ENCODE measurements at regions not wholly inside any gene's neighbourhood (a gene's known extent, or its start where the extent isn't known, plus 50 kb on each side); places are given as distances from the start of the nearest gene placed in this dataset.
"Not testable (repeated sequence)": the region's sequence is repeated elsewhere in the genome, so short reads cannot be mapped to it uniquely, and the experiment has no call there.

DNA sequence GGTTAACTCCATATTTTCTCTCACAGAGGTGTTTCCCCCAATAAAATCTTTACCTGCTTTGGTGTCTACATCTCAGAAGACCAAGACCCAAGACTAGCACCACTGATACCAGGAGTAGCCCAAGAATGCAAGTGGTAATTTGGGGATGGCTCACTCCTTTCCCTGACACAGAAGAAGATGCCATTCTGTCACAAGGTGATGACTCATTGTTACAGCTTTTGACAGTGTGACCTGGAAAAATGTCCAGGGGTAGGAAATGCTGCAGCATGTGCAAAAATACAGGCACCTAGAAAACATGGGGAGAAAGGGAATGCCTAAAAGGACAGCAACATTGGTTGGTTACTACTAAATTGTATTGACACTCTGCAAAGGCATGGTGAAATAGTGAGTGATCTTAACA, 254.0 kb upstream of the GJE1 start:
- Histone ChIP-seq H3K4me1 (replicated peaks in 1 of 2) (no peaks in the 10 kb centered on the region), H3K36me3 (replicated peaks in 1 of 2) (no peaks in the 10 kb centered on the region), H3K9me3 (replicated peaks in 1 of 3) (no peaks in the 10 kb centered on the region), H3K27me3 (no peaks in the 10 kb centered on the region), H3K27ac (no peak overlapping the region), H3K4me3 (no peak overlapping the region)
- intact Hi-C loops (cut with DNase I) = no loop called here
- DNase-seq = no peak
- TF ChIP-seq, protein P1, sequence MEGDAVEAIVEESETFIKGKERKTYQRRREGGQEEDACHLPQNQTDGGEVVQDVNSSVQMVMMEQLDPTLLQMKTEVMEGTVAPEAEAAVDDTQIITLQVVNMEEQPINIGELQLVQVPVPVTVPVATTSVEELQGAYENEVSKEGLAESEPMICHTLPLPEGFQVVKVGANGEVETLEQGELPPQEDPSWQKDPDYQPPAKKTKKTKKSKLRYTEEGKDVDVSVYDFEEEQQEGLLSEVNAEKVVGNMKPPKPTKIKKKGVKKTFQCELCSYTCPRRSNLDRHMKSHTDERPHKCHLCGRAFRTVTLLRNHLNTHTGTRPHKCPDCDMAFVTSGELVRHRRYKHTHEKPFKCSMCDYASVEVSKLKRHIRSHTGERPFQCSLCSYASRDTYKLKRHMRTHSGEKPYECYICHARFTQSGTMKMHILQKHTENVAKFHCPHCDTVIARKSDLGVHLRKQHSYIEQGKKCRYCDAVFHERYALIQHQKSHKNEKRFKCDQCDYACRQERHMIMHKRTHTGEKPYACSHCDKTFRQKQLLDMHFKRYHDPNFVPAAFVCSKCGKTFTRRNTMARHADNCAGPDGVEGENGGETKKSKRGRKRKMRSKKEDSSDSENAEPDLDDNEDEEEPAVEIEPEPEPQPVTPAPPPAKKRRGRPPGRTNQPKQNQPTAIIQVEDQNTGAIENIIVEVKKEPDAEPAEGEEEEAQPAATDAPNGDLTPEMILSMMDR (IDR thresholded peaks at IDR 0.05) = no peak
- TF ChIP-seq POLR2A (IDR thresholded peaks at IDR 0.05) = no peak

GRCh38 chr6:141877275-141877983, 255.3 kb upstream of the GJE1 start:
- intact Hi-C loops (cut with DNase I) = no loop called here
- H3K36me3 ChIP-seq (replicated peaks in 1 of 2) = no peaks in the 10 kb centered on the region

GRCh38 chr6:141874930-141875602, 257.7 kb upstream of the GJE1 start:
- DNase-seq = no peak
- Histone ChIP-seq H3K4me1 (replicated peaks in 1 of 2) (no peaks in the 10 kb centered on the region), H3K27ac (no peak overlapping the region), H3K9me3 (replicated peaks in 1 of 3) (no peaks in the 10 kb centered on the region), H3K36me3 (replicated peaks in 1 of 2) (no peaks in the 10 kb centered on the region), H3K27me3 (no peaks in the 10 kb centered on the region), H3K4me3 (no peak overlapping the region)
- 54 to 69% (median 59%) methylated on average over 6 of the region's 6 CpGs for WGBS, 4 donors
- intact Hi-C loops (cut with DNase I) = no loop called here
- TF ChIP-seq, protein P1 (IDR thresholded peaks at IDR 0.05) = no peak
- TF ChIP-seq POLR2A (IDR thresholded peaks at IDR 0.05) = no peak

More at GRCh38 chr6:141877275-141877983, 255.3 kb upstream of the GJE1 start:
- 56 to 92% (median 83%) methylated on average over 2 of the region's 2 CpGs for WGBS, 4 donors
- H3K4me1 ChIP-seq (replicated peaks in 1 of 2) = no peaks in the 10 kb centered on the region
- no peak for DNase-seq
- no peak overlapping the region for H3K4me3 ChIP-seq
- no peak overlapping the region for H3K27ac ChIP-seq
- TF ChIP-seq, protein P1 (IDR thresholded peaks at IDR 0.05) = no peak
- TF ChIP-seq POLR2A (IDR thresholded peaks at IDR 0.05) = no peak
- no peaks in the 10 kb centered on the region for H3K27me3 ChIP-seq
- no peaks in the 10 kb centered on the region for H3K9me3 ChIP-seq (replicated peaks in 1 of 3)

DNA sequence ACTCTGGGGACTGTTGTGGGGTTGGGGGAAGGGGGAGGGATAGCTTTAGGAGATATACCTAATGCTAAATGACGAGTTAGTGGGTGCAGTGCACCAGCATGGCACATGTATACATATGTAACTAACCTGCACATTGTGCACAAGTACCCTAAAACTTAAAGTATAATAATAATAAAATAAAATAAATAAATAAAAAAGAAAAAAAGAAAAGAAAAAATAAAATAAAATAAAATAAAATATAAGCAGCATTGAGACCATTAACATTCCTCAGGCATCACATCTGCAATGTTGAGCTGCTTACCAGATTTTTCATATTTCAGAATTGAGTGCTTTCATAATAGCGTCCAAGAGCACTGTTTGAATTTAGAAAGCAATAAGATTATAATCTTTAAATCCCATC, 263.2 kb upstream of the GJE1 start:
- intact Hi-C loops (cut with DNase I) = not testable (repeated sequence)
- 62 to 82% (median 73%) methylated on average over 2 of the region's 2 CpGs for WGBS, 4 donors

DNA sequence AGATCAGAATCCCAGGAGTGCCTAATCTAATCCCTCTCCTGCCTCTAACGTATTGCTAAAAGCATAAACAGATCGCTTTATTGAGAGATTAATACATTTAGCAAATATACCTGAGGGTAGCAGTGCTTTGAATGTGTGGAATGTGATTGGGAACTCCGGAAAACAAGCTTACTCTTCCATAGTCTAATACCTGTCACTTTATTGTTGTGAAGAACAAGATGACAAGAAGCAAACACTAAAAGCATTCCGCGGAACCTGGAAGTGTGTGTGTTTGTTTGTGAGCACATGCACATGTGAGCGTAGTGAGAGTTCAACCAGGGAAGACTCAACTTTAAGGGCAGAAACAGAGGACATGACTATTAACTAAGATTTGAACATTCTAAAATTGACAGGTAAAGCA, 265.0 kb upstream of the GJE1 start:
- TF ChIP-seq POLR2A (IDR thresholded peaks at IDR 0.05) = no peak
- TF ChIP-seq, protein P1 (IDR thresholded peaks at IDR 0.05) = no peak
- H3K4me1 ChIP-seq (replicated peaks in 1 of 2) = no peaks in the 10 kb centered on the region
- no peak for DNase-seq
- WGBS, 4 donors = 52 to 87% (median 80%) methylated on average over 6 of the region's 6 CpGs
- intact Hi-C loops (cut with DNase I) = no loop called here
- no peaks in the 10 kb centered on the region for H3K9me3 ChIP-seq (replicated peaks in 1 of 3)
- H3K27me3 ChIP-seq = no peaks in the 10 kb centered on the region
- H3K27ac ChIP-seq = no peak overlapping the region
- no peaks in the 10 kb centered on the region for H3K36me3 ChIP-seq (replicated peaks in 1 of 2)
- H3K4me3 ChIP-seq = no peak overlapping the region

More for the DNA sequence above, 263.2 kb upstream of the GJE1 start:
- H3K4me3 ChIP-seq; H3K9me3 ChIP-seq (replicated peaks in 1 of 3); H3K27me3 ChIP-seq; H3K36me3 ChIP-seq (replicated peaks in 1 of 2); H3K4me1 ChIP-seq (replicated peaks in 1 of 2); DNase-seq; H3K27ac ChIP-seq: not testable (repeated sequence)
